GM13977 (cell line): ENCODE measurements at regions not wholly inside any gene's neighbourhood (a gene's known extent, or its start where the extent isn't known, plus 50 kb on each side); places are given as distances from the start of the nearest gene placed in this dataset.
"Not testable (repeated sequence)": the region's sequence is repeated elsewhere in the genome, so short reads cannot be mapped to it uniquely, and the experiment has no call there.

Experiments used
- DNase-seq: peaks from one replicate; pipeline ENCODE4 v3.0.0; 2012; ENCODE audit warnings: low spot score
- CTCF ChIP-seq: IDR thresholded peaks from 2 replicates; pipeline ENCODE4 v1.5.1; 2012; ENCODE audit warnings: mild to moderate bottlenecking, control low read depth; ENCODE audit not compliant: insufficient read depth; ENCODE audit errors: extremely low read depth, missing control alignments
- in situ Hi-C: fragments of 300-500 bp; cut with MboI; formaldehyde crosslinking; loops from one replicate; pipeline ENCODE4 v1.12.0; 2022; ENCODE audit warnings: low sequenced_read_pairs, low pct_unique_long_range_greater_than_20kb, mixed read lengths, inconsistent platforms; ENCODE audit not compliant: unreplicated experiment

DNA sequence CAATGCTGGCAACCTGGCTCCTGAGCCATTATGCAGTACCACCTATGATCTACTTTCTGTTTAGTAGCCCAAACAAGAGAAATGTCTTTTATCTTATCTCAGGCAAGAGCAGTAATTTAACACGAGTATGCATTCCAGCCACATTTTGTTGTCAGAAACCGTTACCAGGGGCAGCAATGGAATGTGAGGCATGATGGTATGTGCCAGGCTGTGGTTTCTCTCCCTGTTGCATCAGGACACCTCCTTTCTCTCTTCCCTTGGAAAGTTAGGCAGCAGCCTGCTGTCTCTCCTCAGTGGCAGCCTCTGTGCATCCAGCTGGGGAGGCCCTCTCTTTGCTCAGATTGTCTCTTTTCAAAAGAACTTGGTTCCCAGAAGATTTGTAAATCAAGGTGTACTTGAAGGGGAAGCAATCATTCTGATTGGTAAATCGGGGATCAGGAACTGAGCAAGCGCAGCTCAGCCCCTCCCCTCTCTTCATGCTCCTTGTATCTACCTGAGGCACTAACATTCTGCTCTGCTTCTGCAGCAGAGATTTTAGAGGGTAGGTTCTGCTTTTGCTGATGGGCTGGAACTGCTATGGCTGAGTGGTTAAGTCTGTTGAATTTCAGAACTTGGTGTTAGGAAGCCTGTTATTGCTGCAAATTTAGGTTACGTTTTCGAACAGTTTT, 229.2 kb downstream of the ADAMTS15 start:
- in situ Hi-C loops, result no loop called here
- DNase-seq, result no peak
- no peak for TF ChIP-seq CTCF

DNA sequence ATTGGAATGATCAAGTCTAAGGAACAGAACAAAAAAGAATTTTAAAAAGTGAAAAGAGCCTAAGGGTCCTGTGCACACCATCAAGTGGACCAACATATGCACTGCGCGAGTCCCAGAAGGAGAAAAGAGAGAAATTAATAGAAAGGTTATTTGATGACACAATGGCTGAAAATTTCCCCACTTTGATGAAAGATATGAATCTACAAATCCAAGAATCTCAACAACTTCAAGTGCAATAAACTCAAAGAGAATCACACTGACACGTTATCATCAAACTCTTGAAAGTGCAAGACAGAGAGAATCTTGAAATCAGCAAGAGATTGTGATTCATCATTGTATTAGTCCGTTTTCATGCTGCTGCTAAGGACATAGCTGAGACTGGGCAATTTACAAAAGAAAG, 230.8 kb downstream of the ADAMTS15 start:
- no peak for DNase-seq
- in situ Hi-C loops, result no loop called here
- no peak for TF ChIP-seq CTCF

- in situ Hi-C loops, DNase-seq: not testable (repeated sequence)
Measured at GRCh38 chr11:130682471-130682870, 233.8 kb downstream of the SNX19 start.

DNA sequence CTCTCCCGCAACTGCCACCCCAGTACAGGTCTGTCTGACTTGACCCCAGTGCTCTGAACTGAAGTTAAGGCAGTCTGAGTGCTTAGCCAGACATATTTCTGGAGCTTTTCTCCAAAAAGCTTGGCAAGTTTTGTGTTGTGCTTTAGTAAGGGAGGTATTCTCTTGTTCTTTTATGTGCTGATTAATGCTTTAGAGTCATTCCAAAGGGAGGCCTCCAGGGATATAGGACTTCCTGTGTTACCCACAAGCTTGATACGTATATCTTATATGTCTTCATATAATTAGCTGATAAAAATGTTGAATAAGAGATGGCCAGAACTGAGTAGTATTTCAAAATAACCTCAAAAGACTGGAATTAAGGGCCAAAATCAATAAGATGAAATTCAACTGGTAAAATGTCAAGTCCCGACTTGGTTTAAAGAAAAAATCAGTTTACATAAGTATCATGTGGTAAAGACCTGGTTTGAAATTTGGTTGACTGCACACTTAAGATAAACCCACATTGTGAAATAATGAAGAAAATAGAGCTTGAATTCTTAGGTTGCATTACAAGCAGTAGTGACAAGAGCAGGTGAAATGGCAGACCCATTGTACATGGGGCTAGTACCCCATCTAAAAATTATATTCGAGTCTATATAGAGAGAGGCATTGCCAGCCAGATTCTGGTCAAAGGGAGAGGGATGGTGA, 226.9 kb downstream of the SNX19 start:
- DNase-seq, result no peak
- TF ChIP-seq CTCF, result no peak
- in situ Hi-C loops, result no loop called here

DNA sequence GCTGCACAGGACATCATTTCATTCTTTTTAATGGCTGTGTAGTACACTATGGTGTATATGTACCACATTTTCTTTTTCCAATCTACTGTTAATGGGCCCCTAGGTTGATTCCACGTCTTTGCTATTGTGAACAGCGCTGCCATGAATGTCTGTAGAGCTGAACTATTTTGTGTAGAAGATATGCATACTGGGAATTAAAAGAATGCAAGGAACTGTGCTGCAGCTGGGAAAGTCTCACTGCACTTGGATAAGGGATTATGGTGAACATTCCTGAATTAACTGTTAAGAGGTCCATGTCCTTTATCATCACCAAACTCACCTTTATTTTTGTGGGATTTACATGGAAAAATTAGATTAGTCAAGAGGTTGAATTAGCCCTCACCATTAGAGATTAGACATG, 224.7 kb downstream of the SNX19 start:
- in situ Hi-C loops, result no loop called here
- no peak for TF ChIP-seq CTCF

DNA sequence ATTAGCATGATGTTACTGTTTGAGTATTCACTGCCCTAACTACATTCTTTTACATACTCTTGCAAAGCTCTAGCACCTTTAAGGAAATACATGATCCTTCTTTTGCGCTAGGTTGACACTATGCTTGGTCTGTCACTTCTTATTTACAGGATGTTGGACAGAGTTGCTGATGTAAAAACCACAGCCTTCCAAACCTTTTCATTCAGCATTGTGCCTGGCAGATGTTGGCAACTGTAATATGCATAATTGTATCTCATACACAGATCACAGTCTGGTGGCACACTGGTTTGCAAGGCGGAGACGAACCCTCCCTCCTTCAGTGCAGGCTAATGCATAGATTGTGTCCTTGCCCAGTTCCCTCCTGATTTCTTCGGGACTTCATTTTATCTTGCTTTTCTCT, 224.1 kb downstream of the SNX19 start:
- in situ Hi-C loops, result no loop called here
- TF ChIP-seq CTCF, result no peak
- DNase-seq, result no peak

More for the DNA sequence above, 224.7 kb downstream of the SNX19 start:
- DNase-seq, result no peak

- DNase-seq, result no peak
- in situ Hi-C loops, result no loop called here
- no peak for TF ChIP-seq CTCF
Measured at GRCh38 chr11:130693543-130693942, 222.7 kb downstream of the SNX19 start.
